Naive thymus-derived CD8-positive, alpha-beta T cell (primary cell): ENCODE measurements at regions not wholly inside any gene's neighbourhood (a gene's known extent, or its start where the extent isn't known, plus 50 kb on each side); places are given as distances from the start of the nearest gene placed in this dataset.

Source experiments
- ATAC-seq, 2 donors: fragments of 150-1000 bp; cut with Tn5 transposase in 1 of 2; sonication (Bioruptor Pico), chemical (Tn5 transposase) in 1 of 2; 1 replicate in 1 of 2; 2 replicates in 1 of 2; pipeline ENCODE4 v1.10.0; 2021; ENCODE audit warnings: mild to moderate bottlenecking in 2 of 2, moderate library complexity in 2 of 2
- POLR2A ChIA-PET: fragments of 350-600 bp; sonication (Branson Sonifier 250); formaldehyde crosslinking; loops from one replicate; lab custom pipeline; 2021; ENCODE audit warnings: antibody characterized with exemption; lab: Charles Lee
- DNase-seq, 10 donors: peaks; one replicate each; pipeline versions ENCODE4 v3.0.0 to v3.0.0-alpha.2; 2020 to 2022
- H3K27ac Mint-ChIP-seq, 10 donors: one replicate each; pipeline ENCODE4 v1.8.0; 2020 to 2022; ENCODE audit warnings: mild to moderate bottlenecking in 10 of 10, mixed read lengths in 10 of 10, moderate library complexity in 4 of 10, inconsistent platforms in 1 of 10
- H3K27me3 Mint-ChIP-seq, 5 donors: one replicate each; pipeline ENCODE4 v1.8.0; 2021 to 2022; ENCODE audit warnings: mixed read lengths in 5 of 5
- H3K36me3 Mint-ChIP-seq, 3 donors: one replicate each; pipeline ENCODE4 v1.8.0; 2020 to 2022; ENCODE audit warnings: mixed read lengths in 3 of 3, mild to moderate bottlenecking in 2 of 3, inconsistent platforms in 1 of 3
- H3K4me1 Mint-ChIP-seq, 4 donors: one replicate each; pipeline ENCODE4 v1.8.0; 2021 to 2022; ENCODE audit warnings: mixed read lengths in 4 of 4
- H3K4me3 Mint-ChIP-seq, 10 donors: one replicate each; pipeline ENCODE4 v1.8.0; 2020 to 2022; ENCODE audit warnings: mild to moderate bottlenecking in 10 of 10, mixed read lengths in 10 of 10, moderate library complexity in 6 of 10, inconsistent platforms in 1 of 10
- H3K9me3 Mint-ChIP-seq, 9 donors: one replicate each; pipeline ENCODE4 v1.8.0; 2020 to 2022; ENCODE audit warnings: mixed read lengths in 9 of 9, mild to moderate bottlenecking in 3 of 9, inconsistent platforms in 1 of 9, moderate library complexity in 1 of 9

DNA sequence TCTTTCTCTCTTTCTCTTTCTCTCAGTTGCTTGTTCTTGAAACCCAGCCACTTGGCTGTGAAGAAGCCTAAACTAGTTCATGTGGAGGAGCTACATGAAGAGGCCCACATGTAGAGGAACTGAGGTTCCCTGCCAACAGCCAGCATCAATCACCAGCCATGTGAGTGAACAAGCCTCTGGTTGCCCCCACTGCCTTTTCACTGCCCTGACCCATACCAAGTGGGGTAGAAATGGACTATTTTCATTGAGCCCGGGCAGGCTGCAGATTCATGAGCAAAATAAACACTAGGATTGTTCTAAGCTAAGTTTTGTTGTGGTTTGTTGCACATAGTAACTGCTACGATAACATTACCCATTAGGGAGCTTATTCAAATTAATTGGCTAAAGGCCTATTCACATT lies 78.7 kb upstream of the FAM216B start:
- no peak for DNase-seq

GRCh38 chr13:42703740-42704139 lies 77.6 kb upstream of the FAM216B start:
- ATAC-seq (no peak), DNase-seq (no peak)
- POLR2A ChIA-PET = no interaction called here
- peaks cover 0 to 3% (median 0%) of the 10 kb centered on the region in 9 donors for H3K9me3 Mint-ChIP-seq
- no peaks in the 10 kb centered on the region for H3K4me1 Mint-ChIP-seq
- H3K4me3 Mint-ChIP-seq = no peak overlapping the region
- H3K27me3 Mint-ChIP-seq = peaks cover 11 to 30% (median 11%) of the 10 kb centered on the region in 5 donors
- H3K36me3 Mint-ChIP-seq = no peaks in the 10 kb centered on the region
- no peak overlapping the region for H3K27ac Mint-ChIP-seq

More for the DNA sequence above, 78.7 kb upstream of the FAM216B start:
- no peaks in the 10 kb centered on the region for H3K4me1 Mint-ChIP-seq
- no peak for ATAC-seq
- H3K27ac Mint-ChIP-seq = no peak overlapping the region
- H3K27me3 Mint-ChIP-seq = peaks cover 10 to 38% (median 19%) of the 10 kb centered on the region in 5 donors
- peaks cover 0 to 3% (median 0%) of the 10 kb centered on the region in 9 donors for H3K9me3 Mint-ChIP-seq
- POLR2A ChIA-PET = no interaction called here
- no peaks in the 10 kb centered on the region for H3K36me3 Mint-ChIP-seq
- no peak overlapping the region for H3K4me3 Mint-ChIP-seq

DNA sequence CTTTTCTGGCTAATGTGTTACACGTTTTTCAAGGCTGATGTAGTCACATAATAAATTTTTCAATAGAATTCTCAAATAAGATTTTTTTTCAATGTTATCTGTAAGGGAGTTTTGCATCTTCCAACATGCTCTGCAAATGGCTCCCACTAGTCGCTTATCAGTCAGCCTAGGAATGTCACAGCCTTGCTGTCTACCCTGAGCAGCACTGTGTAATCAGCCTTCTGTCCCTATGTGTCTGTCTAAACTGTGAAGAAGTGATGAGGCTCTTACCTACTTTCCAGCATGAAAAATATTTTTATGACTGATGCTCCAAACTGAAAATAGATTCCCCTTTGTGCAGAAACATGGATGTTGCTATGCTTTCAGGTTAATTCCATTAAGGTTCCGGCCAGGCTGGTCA lies 75.1 kb upstream of the FAM216B start:
- no peaks in the 10 kb centered on the region for H3K36me3 Mint-ChIP-seq
- POLR2A ChIA-PET = no interaction called here
- no peak overlapping the region for H3K4me3 Mint-ChIP-seq
- H3K4me1 Mint-ChIP-seq = no peaks in the 10 kb centered on the region
- H3K27ac Mint-ChIP-seq = no peak overlapping the region
- no peak for DNase-seq
- peaks cover 0 to 3% (median 0%) of the 10 kb centered on the region in 9 donors for H3K9me3 Mint-ChIP-seq
- ATAC-seq = no peak
- peaks cover 5 to 19% (median 11%) of the 10 kb centered on the region in 5 donors for H3K27me3 Mint-ChIP-seq

- ATAC-seq (no peak), DNase-seq (no peak)
- Mint-ChIP-seq H3K36me3 (no peaks in the 10 kb centered on the region), H3K27ac (no peak overlapping the region), H3K4me3 (no peak overlapping the region), H3K4me1 (no peaks in the 10 kb centered on the region), H3K9me3 (peaks cover 0 to 3% (median 0%) of the 10 kb centered on the region in 9 donors), H3K27me3 (peaks cover 5 to 19% (median 11%) of the 10 kb centered on the region in 5 donors)
- POLR2A ChIA-PET = no interaction called here
Observed at GRCh38 chr13:42707048-42707447, 74.3 kb upstream of the FAM216B start.

GRCh38 chr13:42707586-42707985 lies 73.8 kb upstream of the FAM216B start:
- H3K4me3 Mint-ChIP-seq = no peak overlapping the region
- peaks cover 5 to 18% (median 11%) of the 10 kb centered on the region in 5 donors for H3K27me3 Mint-ChIP-seq
- H3K27ac Mint-ChIP-seq = no peak overlapping the region
- no peak for ATAC-seq
- H3K4me1 Mint-ChIP-seq = no peaks in the 10 kb centered on the region
- POLR2A ChIA-PET = no interaction called here
- H3K9me3 Mint-ChIP-seq = peaks cover 0 to 3% (median 0%) of the 10 kb centered on the region in 9 donors
- DNase-seq = no peak
- no peaks in the 10 kb centered on the region for H3K36me3 Mint-ChIP-seq

- Mint-ChIP-seq H3K4me3 (no peak overlapping the region), H3K27ac (no peak overlapping the region), H3K4me1 (no peaks in the 10 kb centered on the region), H3K36me3 (no peaks in the 10 kb centered on the region), H3K27me3 (peaks cover 5 to 18% (median 11%) of the 10 kb centered on the region in 5 donors), H3K9me3 (peaks cover 0 to 9% (median 0%) of the 10 kb centered on the region in 9 donors)
- ATAC-seq = no peak
- DNase-seq = no peak
- POLR2A ChIA-PET = no interaction called here
Observed at GRCh38 chr13:42708391-42708790, 73.0 kb upstream of the FAM216B start.

DNA sequence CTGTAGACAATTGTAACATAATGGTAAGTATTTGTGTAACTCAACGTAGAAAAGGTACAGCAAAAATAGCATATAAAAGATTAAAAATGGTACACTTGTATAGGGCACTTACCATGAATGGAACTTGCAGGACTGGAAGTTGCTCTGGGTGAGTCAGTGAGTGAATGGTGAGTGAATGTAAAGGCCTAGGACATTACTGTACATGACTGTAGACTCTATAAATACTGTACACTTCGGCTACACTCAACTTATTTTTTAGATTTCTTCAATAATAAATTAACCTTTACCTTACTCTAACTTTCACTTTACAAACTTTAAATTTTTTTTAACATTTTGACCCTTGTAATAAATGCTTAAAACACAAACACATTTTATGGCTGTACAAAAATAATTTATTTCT lies 72.1 kb upstream of the FAM216B start:
- peaks cover 5 to 13% (median 9%) of the 10 kb centered on the region in 5 donors for H3K27me3 Mint-ChIP-seq
- H3K4me1 Mint-ChIP-seq = no peaks in the 10 kb centered on the region
- DNase-seq (no peak), ATAC-seq (no peak)
- peaks cover 0 to 10% (median 0%) of the 10 kb centered on the region in 9 donors for H3K9me3 Mint-ChIP-seq
- no peak overlapping the region for H3K4me3 Mint-ChIP-seq
- no peaks in the 10 kb centered on the region for H3K36me3 Mint-ChIP-seq
- POLR2A ChIA-PET = no interaction called here
- no peak overlapping the region for H3K27ac Mint-ChIP-seq

DNA sequence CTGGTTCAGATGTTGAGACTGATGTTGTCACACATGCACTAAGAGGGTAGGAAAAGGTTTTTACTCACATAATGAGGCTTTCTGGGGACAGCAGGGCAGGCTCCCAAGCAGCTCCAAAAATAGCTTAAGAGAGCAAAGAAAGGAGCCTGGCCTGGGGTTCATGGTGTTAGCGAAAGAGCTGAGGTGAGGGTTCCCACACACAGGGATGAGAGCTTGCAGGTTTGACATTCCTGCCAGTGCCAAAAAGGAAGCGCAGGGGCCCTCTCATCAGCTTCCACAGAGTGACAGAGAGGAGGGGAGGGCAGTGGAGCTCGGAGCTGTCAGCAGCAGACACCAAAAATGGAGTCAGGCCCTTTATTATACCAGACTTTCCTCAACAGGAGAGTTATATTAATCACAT lies 65.5 kb upstream of the FAM216B start:
- Mint-ChIP-seq H3K27me3 (peaks cover 5 to 15% (median 11%) of the 10 kb centered on the region in 5 donors), H3K36me3 (no peaks in the 10 kb centered on the region), H3K27ac (no peak overlapping the region), H3K9me3 (peaks cover 0 to 10% (median 0%) of the 10 kb centered on the region in 9 donors), H3K4me3 (no peak overlapping the region), H3K4me1 (no peaks in the 10 kb centered on the region)
- POLR2A ChIA-PET = no interaction called here
- ATAC-seq (no peak), DNase-seq (no peak)

GRCh38 chr13:42717176-42717575 lies 64.2 kb upstream of the FAM216B start:
- Mint-ChIP-seq H3K36me3 (no peaks in the 10 kb centered on the region), H3K9me3 (peaks cover 0 to 10% (median 0%) of the 10 kb centered on the region in 9 donors), H3K27ac (no peak overlapping the region), H3K4me1 (no peaks in the 10 kb centered on the region), H3K27me3 (peaks cover 6 to 15% (median 11%) of the 10 kb centered on the region in 5 donors), H3K4me3 (no peak overlapping the region)
- DNase-seq (no peak), ATAC-seq (no peak)
- POLR2A ChIA-PET = no interaction called here

DNA sequence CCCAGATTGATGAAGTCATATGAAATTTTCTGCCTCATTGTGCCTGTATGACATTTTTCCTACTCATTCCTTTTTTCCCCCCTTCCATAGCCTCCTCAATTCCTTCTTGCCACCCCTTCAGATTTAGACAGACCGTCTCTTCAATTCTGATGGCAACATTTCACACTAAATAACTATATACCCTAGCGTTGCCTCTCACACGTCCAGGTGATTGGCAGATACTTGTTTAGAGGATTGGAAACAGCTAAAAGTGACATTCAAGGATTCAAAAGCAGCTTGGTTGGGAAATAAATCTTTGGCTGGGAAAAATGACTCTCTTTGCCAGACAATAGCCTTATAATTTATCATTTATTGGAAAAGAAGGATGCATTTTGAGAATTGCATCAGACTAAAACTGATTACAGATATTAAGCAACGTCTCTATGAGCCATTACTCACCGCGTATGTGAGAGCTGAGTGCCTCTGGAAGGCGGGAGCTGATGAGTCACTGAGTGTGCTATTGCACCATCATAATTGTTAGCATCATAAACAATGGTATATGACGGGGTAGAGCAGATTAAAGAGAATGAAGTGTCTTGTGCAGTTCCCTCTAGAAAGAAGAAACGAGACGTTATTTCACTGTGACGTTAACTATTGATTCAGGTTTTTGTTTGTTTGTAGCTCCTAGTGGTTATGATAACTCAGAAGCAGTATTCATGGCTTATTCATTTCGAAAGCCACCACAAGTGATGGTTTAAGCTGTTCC lies 61.1 kb upstream of the FAM216B start:
- DNase-seq (no peak), ATAC-seq (no peak)
- peaks cover 9 to 23% (median 14%) of the 10 kb centered on the region in 5 donors for H3K27me3 Mint-ChIP-seq
- no peaks in the 10 kb centered on the region for H3K36me3 Mint-ChIP-seq
- H3K4me1 Mint-ChIP-seq = no peaks in the 10 kb centered on the region
- no peak overlapping the region for H3K4me3 Mint-ChIP-seq
- H3K27ac Mint-ChIP-seq = no peak overlapping the region
- POLR2A ChIA-PET = no interaction called here
- H3K9me3 Mint-ChIP-seq = no peaks in the 10 kb centered on the region

DNA sequence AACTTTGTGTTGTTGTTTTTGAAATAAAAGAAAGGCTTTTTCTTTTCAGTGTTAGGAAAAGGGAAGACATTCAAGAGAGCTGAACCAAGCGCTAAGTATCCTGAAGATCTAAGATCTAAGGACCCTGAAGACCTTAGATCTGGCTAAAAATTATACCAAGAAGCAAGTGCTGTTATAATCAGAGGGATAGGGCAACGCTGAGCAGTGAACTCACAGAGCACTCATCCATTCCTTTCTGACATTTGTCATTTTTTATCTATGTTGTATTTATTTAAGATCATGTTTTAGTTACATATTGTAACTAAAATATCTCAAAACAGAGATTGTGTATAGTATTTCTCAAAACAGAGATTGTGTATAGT lies 60.5 kb upstream of the FAM216B start:
- H3K4me3 Mint-ChIP-seq = no peak overlapping the region
- peaks cover 0 to 5% (median 0%) of the 10 kb centered on the region in 9 donors for H3K9me3 Mint-ChIP-seq
- no peak for DNase-seq
- H3K36me3 Mint-ChIP-seq = no peaks in the 10 kb centered on the region
- no peaks in the 10 kb centered on the region for H3K4me1 Mint-ChIP-seq
- H3K27ac Mint-ChIP-seq = no peak overlapping the region
- ATAC-seq = no peak
- peaks cover 9 to 23% (median 14%) of the 10 kb centered on the region in 5 donors for H3K27me3 Mint-ChIP-seq
- POLR2A ChIA-PET = no interaction called here

- no peak overlapping the region for H3K27ac Mint-ChIP-seq
- ATAC-seq = no peak
- peaks cover 0 to 16% (median 4%) of the 10 kb centered on the region in 9 donors for H3K9me3 Mint-ChIP-seq
Observed at GRCh38 chr13:42722883-42723539, 58.4 kb upstream of the FAM216B start.

DNA sequence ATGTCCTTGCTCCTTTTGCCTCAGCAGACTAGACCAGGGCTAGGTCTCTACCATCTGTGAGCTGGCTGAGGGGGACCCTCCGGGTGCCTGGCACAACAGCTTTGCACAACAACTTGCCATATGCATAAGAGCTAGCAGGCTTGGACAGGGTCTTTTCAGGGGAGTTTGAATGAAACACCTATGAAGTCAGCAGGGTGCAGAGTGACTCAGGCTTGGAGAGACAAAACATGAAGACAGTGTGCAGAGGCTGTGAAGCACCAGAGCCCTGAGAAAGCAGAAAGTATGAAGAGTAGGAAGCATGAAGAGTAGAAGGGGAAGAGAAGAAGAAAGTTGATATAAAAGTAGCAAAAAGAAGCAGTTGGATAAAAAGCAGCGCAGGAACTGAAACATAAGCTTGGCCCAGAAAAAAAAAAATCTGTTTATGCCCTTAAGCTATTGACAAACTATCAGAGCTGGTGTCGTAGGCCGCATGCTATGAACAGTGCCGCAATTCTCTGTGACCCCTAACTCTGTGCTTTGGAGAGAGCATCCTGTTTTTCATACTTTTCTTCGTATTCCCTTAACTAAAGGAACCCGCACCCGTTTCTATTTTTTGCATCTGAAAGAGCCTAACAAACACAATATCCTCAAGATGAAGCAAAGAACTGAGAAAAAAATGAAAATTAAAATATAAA lies 52.7 kb upstream of the FAM216B start:
- Mint-ChIP-seq H3K4me1 (no peaks in the 10 kb centered on the region), H3K27ac (no peak overlapping the region), H3K4me3 (no peak overlapping the region), H3K27me3 (peaks cover 0 to 13% (median 6%) of the 10 kb centered on the region in 5 donors), H3K36me3 (peaks cover 0 to 5% (median 4%) of the 10 kb centered on the region in 3 donors), H3K9me3 (peaks cover 0 to 16% (median 4%) of the 10 kb centered on the region in 9 donors)
- DNase-seq (no peak), ATAC-seq (no peak)
- POLR2A ChIA-PET = no interaction called here

More at GRCh38 chr13:42722883-42723539, 58.4 kb upstream of the FAM216B start:
- Mint-ChIP-seq H3K4me3 (no peak overlapping the region), H3K27me3 (peaks cover 6 to 23% (median 15%) of the 10 kb centered on the region in 5 donors), H3K4me1 (no peaks in the 10 kb centered on the region), H3K36me3 (peaks cover 0 to 5% (median 4%) of the 10 kb centered on the region in 3 donors)
- no peak for DNase-seq
- POLR2A ChIA-PET = no interaction called here
